RWPE2 (cell line): ENCODE measurements at regions not wholly inside any gene's neighbourhood (a gene's known extent, or its start where the extent isn't known, plus 50 kb on each side); places are given as distances from the start of the nearest gene placed in this dataset.
A peak's percentile ranks its signal among the peaks of the same experiment; 100 is the strongest.

Experiments used
- ATAC-seq: fragments of 200-7000 bp; cut with Tn5 transposase; 3 replicates; pipeline ENCODE4 v1.9.1; 2021; ENCODE audit warnings: low read depth
- DNase-seq: peaks from one replicate; pipeline ENCODE4 v3.0.0-alpha.2; 2020; ENCODE audit warnings: low spot score
- H3K27ac ChIP-seq: fragments of 450-650 bp; 2 replicates; pipeline ENCODE4 v1.5.1; 2017; ENCODE audit warnings: mild to moderate bottlenecking; ENCODE audit not compliant: poor library complexity, severe bottlenecking
- H3K27me3 ChIP-seq: fragments of 250-450 bp; sonication (Bioruptor Pico); 2 replicates; pipeline ENCODE4 v1.5.1; 2021; ENCODE audit warnings: mild to moderate bottlenecking, moderate library complexity; ENCODE audit not compliant: insufficient read depth, poor library complexity, severe bottlenecking
- H3K36me3 ChIP-seq: fragments of 250-450 bp; sonication (Bioruptor Pico); 2 replicates; pipeline ENCODE4 v1.5.1; 2020; ENCODE audit warnings: low read depth, mild to moderate bottlenecking, moderate library complexity
- H3K4me1 ChIP-seq: fragments of 250-450 bp; sonication (Bioruptor Pico); 2 replicates; pipeline ENCODE4 v1.5.1; 2021; ENCODE audit warnings: mild to moderate bottlenecking, moderate library complexity; ENCODE audit not compliant: insufficient read depth, poor library complexity, severe bottlenecking
- H3K4me3 ChIP-seq: fragments of 250-450 bp; sonication (Bioruptor Pico); 2 replicates; pipeline ENCODE4 v1.5.1; 2021; ENCODE audit warnings: mild to moderate bottlenecking, moderate library complexity; ENCODE audit not compliant: severe bottlenecking
- H3K9me3 ChIP-seq: fragments of 250-450 bp; sonication (Bioruptor Pico); 2 replicates; pipeline ENCODE4 v1.5.1; 2021; ENCODE audit warnings: mild to moderate bottlenecking, moderate library complexity; ENCODE audit not compliant: severe bottlenecking
- TF ChIP-seq, protein P1 (sequence below): fragments of 450-650 bp; IDR thresholded peaks from one replicate; pipeline ENCODE4 v1.5.1; 2017; ENCODE audit warnings: mild to moderate bottlenecking, moderate library complexity; ENCODE audit not compliant: poor library complexity, severe bottlenecking

GRCh38 chr2:160720098-160720497 lies 226.5 kb upstream of the RBMS1 start:
- H3K9me3 ChIP-seq, result no peaks in the 10 kb centered on the region
- no peak overlapping the region for H3K27ac ChIP-seq
- H3K36me3 ChIP-seq, result no peaks in the 10 kb centered on the region
- no peaks in the 10 kb centered on the region for H3K27me3 ChIP-seq
- TF ChIP-seq, protein P1, sequence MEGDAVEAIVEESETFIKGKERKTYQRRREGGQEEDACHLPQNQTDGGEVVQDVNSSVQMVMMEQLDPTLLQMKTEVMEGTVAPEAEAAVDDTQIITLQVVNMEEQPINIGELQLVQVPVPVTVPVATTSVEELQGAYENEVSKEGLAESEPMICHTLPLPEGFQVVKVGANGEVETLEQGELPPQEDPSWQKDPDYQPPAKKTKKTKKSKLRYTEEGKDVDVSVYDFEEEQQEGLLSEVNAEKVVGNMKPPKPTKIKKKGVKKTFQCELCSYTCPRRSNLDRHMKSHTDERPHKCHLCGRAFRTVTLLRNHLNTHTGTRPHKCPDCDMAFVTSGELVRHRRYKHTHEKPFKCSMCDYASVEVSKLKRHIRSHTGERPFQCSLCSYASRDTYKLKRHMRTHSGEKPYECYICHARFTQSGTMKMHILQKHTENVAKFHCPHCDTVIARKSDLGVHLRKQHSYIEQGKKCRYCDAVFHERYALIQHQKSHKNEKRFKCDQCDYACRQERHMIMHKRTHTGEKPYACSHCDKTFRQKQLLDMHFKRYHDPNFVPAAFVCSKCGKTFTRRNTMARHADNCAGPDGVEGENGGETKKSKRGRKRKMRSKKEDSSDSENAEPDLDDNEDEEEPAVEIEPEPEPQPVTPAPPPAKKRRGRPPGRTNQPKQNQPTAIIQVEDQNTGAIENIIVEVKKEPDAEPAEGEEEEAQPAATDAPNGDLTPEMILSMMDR, result no peak
- no peaks in the 10 kb centered on the region for H3K4me1 ChIP-seq
- DNase-seq (no peak), ATAC-seq (0 out of 3 replicates have a peak, but pooled peaks have one; percentile 27)
- no peak overlapping the region for H3K4me3 ChIP-seq

DNA sequence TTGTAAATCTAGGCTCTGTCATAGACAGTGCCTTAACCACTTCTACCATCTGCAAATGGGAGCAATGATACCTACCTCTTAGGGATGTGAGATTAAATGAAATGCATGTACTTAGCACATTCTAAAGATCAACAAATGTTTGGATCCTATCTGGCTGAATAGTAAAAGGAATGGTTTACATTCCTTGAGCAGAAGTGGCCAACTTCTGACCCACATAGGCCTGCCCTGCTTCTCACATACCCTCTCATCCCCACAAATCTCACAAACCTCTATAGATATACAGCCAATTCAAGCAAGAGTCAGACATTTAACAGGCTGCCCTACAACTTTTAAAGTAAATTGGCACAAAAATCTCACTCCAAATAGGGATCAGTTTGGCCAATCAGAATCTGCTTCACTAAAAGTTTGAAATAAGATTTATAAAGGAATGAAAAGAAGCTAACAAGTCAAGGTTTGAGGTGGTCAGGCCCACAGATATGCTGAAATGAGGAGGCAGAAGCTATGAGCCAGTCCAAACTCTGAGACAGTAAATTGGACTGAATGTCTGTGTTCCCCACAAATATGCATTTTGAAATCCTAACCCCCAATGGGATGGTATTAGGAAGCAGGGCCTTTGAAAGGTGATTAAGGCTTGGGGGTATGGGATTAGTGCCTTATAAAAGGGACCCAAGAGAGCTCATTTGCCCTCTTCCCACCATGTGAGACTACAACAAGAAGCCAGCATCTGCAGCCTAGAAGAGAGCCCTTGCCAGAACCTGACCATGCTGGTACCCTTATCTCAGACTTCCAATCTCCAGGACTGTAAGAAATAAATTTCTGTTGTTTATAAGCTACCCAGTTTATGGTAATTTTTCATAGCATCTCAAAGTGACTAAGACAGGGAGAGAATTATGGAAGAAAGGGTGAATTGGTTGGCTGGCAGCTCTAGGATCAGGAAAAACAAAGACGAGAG lies 227.8 kb upstream of the RBMS1 start:
- no peak overlapping the region for H3K4me3 ChIP-seq
- TF ChIP-seq, protein P1, result no peak
- H3K27me3 ChIP-seq, result no peaks in the 10 kb centered on the region
- ATAC-seq, result no peak
- H3K9me3 ChIP-seq, result no peaks in the 10 kb centered on the region
- DNase-seq, result no peak
- H3K36me3 ChIP-seq, result no peaks in the 10 kb centered on the region
- H3K27ac ChIP-seq, result no peak overlapping the region
- no peaks in the 10 kb centered on the region for H3K4me1 ChIP-seq

DNA sequence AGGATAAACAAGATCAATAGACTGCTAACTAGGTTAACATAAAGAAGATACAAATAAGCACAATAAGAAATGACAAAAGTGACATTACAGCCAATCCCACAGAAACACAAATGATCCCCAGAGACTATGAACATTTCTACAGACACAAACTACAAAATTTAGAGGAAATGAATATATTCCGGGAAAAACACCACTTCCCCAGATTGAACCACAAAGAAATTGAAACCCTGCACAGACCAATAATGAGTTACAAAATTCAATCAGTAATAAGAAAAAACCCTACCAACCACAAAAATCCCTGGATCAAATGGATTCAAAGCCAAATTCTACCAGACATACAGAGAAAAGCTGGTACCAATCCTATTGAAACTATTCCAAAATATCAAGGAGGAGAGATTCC lies 232.4 kb upstream of the RBMS1 start:
- TF ChIP-seq, protein P1, result no peak

GRCh38 chr2:160730296-160730995 lies 236.8 kb upstream of the RBMS1 start:
- Histone ChIP-seq H3K27me3 (no peaks in the 10 kb centered on the region), H3K4me1 (no peaks in the 10 kb centered on the region), H3K4me3 (no peak overlapping the region), H3K36me3 (no peaks in the 10 kb centered on the region), H3K9me3 (no peaks in the 10 kb centered on the region), H3K27ac (no peak overlapping the region)
- ATAC-seq, result no peak
- no peak for DNase-seq
- TF ChIP-seq, protein P1, result no peak

More for the DNA sequence above, 232.4 kb upstream of the RBMS1 start:
- H3K27ac ChIP-seq, result no peak overlapping the region
- ATAC-seq, result no peak
- no peaks in the 10 kb centered on the region for H3K4me1 ChIP-seq
- no peaks in the 10 kb centered on the region for H3K36me3 ChIP-seq
- no peak overlapping the region for H3K4me3 ChIP-seq
- no peaks in the 10 kb centered on the region for H3K9me3 ChIP-seq
- DNase-seq, result no peak
- no peaks in the 10 kb centered on the region for H3K27me3 ChIP-seq
